Loucy (cell line): ENCODE measurements at regions not wholly inside any gene's neighbourhood (a gene's known extent, or its start where the extent isn't known, plus 50 kb on each side); places are given as distances from the start of the nearest gene placed in this dataset.

Source experiments
- EZH2phosphoT487 ChIP-seq: fragments of 200-600 bp; IDR thresholded peaks from 2 replicates; pipeline ENCODE4 v1.6.1; 2018; ENCODE audit warnings: antibody characterized with exemption, mild to moderate bottlenecking, moderate library complexity, borderline replicate concordance
- TF ChIP-seq, protein P1 (sequence below): fragments of 200-600 bp; sonication (generic); conservative IDR thresholded peaks from 2 replicates; pipeline ENCODE4 v1.5.1; 2014; ENCODE audit warnings: mild to moderate bottlenecking, antibody characterized with exemption, low read length

GRCh38 chr4:179855469-179855868 lies 2387.7 kb upstream of the TENM3 start:
- no peak for TF ChIP-seq EZH2phosphoT487
- TF ChIP-seq, protein P1, sequence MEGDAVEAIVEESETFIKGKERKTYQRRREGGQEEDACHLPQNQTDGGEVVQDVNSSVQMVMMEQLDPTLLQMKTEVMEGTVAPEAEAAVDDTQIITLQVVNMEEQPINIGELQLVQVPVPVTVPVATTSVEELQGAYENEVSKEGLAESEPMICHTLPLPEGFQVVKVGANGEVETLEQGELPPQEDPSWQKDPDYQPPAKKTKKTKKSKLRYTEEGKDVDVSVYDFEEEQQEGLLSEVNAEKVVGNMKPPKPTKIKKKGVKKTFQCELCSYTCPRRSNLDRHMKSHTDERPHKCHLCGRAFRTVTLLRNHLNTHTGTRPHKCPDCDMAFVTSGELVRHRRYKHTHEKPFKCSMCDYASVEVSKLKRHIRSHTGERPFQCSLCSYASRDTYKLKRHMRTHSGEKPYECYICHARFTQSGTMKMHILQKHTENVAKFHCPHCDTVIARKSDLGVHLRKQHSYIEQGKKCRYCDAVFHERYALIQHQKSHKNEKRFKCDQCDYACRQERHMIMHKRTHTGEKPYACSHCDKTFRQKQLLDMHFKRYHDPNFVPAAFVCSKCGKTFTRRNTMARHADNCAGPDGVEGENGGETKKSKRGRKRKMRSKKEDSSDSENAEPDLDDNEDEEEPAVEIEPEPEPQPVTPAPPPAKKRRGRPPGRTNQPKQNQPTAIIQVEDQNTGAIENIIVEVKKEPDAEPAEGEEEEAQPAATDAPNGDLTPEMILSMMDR, result no peak
